Stimulated activated CD4-positive, alpha-beta T cell treated with anti-CD3 and anti-CD28 coated beads, Interleukin-15, amount 100 ng/mL, for 24 hours (primary cell): ENCODE measurements at regions not wholly inside any gene's neighbourhood (a gene's known extent, or its start where the extent isn't known, plus 50 kb on each side); places are given as distances from the start of the nearest gene placed in this dataset.

Source experiments
- DNase-seq: peaks from one replicate; pipeline ENCODE4 v3.0.0-alpha.2; 2020

- no peak for DNase-seq
These were observed 128.6 kb upstream of the ELL2 start for GRCh38 chr5:96090215-96090614.

GRCh38 chr5:96088706-96089498, 127.3 kb upstream of the ELL2 start:
- DNase-seq = no peak

- DNase-seq = no peak
These were observed 126.3 kb upstream of the ELL2 start for GRCh38 chr5:96087939-96088338.

GRCh38 chr5:96084874-96085506, 123.3 kb upstream of the ELL2 start:
- DNase-seq = no peak

GRCh38 chr5:96083361-96083881, 121.8 kb upstream of the ELL2 start:
- peak; percentile 26 for DNase-seq

GRCh38 chr5:96081276-96081858, 119.7 kb upstream of the ELL2 start:
- no peak for DNase-seq

GRCh38 chr5:96080557-96080956, 118.9 kb upstream of the ELL2 start:
- DNase-seq = peak; percentile 25

GRCh38 chr5:96079962-96080361, 118.3 kb upstream of the ELL2 start:
- no peak for DNase-seq

- DNase-seq = peak; percentile 59
These were observed 117.4 kb upstream of the ELL2 start for GRCh38 chr5:96079075-96079474.

GRCh38 chr5:96076451-96076850, 114.8 kb upstream of the ELL2 start:
- no peak for DNase-seq

GRCh38 chr5:96075579-96076289, 114.1 kb upstream of the ELL2 start:
- no peak for DNase-seq

GRCh38 chr5:96074870-96075269, 113.2 kb upstream of the ELL2 start:
- DNase-seq = no peak

- DNase-seq = no peak
These were observed 112.8 kb upstream of the ELL2 start for GRCh38 chr5:96074460-96074859.

- no peak for DNase-seq
These were observed 111.1 kb upstream of the ELL2 start for GRCh38 chr5:96072791-96073165.

- DNase-seq = no peak
These were observed 110.6 kb upstream of the ELL2 start for GRCh38 chr5:96072138-96072790.

- DNase-seq = no peak
These were observed 109.1 kb upstream of the ELL2 start for GRCh38 chr5:96070622-96071225.

GRCh38 chr5:96067894-96068614, 106.4 kb upstream of the ELL2 start:
- peak; percentile 37 for DNase-seq

- DNase-seq = no peak
These were observed 105.6 kb upstream of the ELL2 start for GRCh38 chr5:96067251-96067650.

- DNase-seq = no peak
These were observed 104.7 kb upstream of the ELL2 start for GRCh38 chr5:96066386-96066719.

- peak; percentile 15 for DNase-seq
These were observed 104.2 kb upstream of the ELL2 start for GRCh38 chr5:96065685-96066385.

GRCh38 chr5:96064877-96065276, 103.2 kb upstream of the ELL2 start:
- DNase-seq = no peak
